OCI-LY1 (cell line): ENCODE measurements at regions not wholly inside any gene's neighbourhood (a gene's known extent, or its start where the extent isn't known, plus 50 kb on each side); places are given as distances from the start of the nearest gene placed in this dataset.

Experiments used
- CTCF ChIP-seq: fragments of 200-600 bp; sonication (generic), shearing (Covaris generic); IDR thresholded peaks from 2 replicates; pipeline ENCODE4 v1.5.1; 2017; ENCODE audit warnings: mild to moderate bottlenecking, antibody characterized with exemption, low read length, moderate library complexity, mixed read lengths
- EZH2 ChIP-seq: fragments of 200-600 bp; sonication (generic), shearing (Covaris generic); IDR thresholded peaks from 2 replicates; pipeline ENCODE4 v1.8.0; 2017; ENCODE audit warnings: borderline replicate concordance, mixed run types, mild to moderate bottlenecking, antibody characterized with exemption, low read length, moderate library complexity, mixed read lengths

GRCh38 chr9:115599898-115600297 is 481.9 kb upstream of the TNC start:
- TF ChIP-seq CTCF: no peak
- TF ChIP-seq EZH2: no peak
